GM19025 (cell line): ENCODE measurements at regions not wholly inside any gene's neighbourhood (a gene's known extent, or its start where the extent isn't known, plus 50 kb on each side); places are given as distances from the start of the nearest gene placed in this dataset.

Experiments
- ATAC-seq: cut with Tn5 transposase; IDR thresholded peaks from one replicate; pipeline ENCODE4 v1.9.1; 2021; ENCODE audit warnings: mild to moderate bottlenecking, low read depth, moderate library complexity; ENCODE audit not compliant: unreplicated experiment

DNA sequence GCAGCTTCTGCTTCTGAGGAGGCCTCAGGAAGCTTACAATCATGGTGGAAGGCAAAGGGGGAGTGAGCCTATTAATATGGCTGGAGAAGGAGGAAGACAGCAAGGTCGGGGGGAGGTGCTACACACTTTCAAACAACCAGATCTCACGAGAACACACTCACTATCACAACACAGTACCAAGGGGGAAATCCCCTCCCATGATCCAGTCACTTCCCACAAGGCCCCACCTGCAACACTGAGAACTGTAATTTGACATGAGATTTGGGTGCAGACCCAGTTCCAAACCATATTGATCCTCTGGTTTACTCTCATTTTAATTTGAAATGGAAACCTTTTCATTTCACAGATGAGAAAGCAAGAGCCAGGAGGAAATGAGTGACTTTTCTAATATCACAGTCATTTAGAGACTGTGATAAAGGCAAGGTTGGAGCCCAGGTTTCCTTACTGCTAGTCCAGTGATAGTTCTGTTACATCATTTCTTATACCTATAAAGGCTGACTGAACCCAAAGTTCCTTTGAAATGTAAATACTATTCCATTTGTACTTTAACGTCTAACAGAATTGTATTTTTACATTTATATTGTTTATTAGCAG is 105.8 kb upstream of the GAP43 start:
- no peak for ATAC-seq

DNA sequence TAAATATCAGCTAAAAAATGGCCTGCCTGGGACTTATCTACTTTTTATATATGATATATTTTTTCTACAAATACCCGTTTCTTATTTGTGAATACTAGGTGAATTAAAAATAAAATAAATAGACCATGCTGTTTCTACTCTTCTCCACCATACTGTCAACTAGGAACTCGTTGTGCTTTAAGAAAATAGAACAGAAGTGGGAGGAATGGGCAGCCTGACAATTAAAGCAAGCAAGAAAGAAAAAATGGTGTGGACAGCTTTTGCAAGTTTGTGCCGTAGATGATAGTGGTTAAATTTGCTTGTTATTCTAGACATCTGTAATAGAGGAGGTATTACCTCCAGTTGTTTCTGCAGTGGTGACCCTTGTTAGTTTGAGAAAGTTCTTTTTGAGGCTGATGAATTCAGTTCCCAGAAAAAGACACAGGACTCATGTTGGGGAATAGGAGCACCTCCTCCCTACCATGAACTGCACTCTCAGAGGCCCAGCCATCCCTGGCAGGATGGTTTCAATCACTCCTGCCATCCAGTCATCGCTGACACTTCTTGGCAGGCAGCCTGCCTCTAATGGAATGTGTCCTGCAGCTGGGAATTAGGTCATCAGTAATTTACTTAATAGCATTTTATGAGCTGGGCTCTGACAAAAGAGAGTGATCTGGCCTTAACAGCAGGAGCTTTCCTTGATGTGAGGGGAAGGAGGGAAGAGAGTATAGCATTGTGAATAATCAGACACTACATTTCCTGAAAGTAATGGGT is 105.0 kb upstream of the GAP43 start:
- ATAC-seq: no peak

DNA sequence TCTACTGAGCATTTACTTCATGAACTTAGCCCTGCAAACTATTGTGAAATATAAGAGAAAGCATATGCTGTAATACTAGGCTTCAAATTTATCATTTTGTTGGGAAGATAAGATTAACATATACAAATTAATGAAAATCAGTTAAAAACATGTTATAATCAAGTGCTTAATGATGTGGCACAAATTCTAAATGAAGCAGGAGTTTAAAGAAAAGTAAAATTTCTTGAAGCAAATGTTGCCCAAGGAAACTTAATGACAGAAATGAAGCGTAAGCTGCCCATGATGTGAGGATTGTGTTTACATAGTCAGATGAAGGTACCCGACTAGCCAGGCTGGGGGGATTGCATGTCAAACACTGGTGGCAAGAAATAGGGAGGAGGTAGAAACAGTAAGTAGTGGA is 103.1 kb upstream of the GAP43 start:
- no peak for ATAC-seq

DNA sequence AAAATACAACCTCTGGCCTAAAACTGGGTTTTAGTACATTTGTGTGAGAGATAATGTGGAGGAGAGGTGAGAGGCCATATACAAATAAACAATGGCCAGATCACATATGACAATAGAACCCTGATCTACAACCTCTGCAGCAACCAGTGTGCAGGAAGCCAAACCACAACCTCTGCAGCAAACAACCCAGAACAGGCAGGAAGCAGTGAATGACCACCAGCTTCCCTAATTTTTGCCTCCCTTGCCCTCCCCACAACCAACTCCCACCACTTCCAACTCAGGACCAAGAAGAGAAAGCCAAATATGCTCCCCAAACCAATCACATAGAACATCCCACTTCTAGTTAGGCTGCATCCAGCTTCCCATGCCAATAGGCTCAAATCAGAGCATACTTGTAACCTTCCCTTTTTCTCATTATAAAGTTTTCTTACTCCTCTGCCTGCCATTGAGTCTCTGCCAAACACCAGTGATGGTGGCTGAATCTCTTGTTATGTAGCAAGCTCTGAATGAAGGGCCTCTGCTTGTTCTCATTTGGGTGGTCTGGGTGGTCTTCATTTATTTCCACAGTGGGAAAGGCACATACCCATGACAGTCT is 102.6 kb upstream of the GAP43 start:
- ATAC-seq: no peak

- no peak for ATAC-seq
Measured at GRCh38 chr3:115523458-115523857, 99.9 kb upstream of the GAP43 start.

GRCh38 chr3:115524549-115524948 is 98.8 kb upstream of the GAP43 start:
- no peak for ATAC-seq

GRCh38 chr3:115525731-115526130 is 97.6 kb upstream of the GAP43 start:
- ATAC-seq: no peak

- no peak for ATAC-seq
Measured at GRCh38 chr3:115533218-115533617, 90.1 kb upstream of the GAP43 start.

DNA sequence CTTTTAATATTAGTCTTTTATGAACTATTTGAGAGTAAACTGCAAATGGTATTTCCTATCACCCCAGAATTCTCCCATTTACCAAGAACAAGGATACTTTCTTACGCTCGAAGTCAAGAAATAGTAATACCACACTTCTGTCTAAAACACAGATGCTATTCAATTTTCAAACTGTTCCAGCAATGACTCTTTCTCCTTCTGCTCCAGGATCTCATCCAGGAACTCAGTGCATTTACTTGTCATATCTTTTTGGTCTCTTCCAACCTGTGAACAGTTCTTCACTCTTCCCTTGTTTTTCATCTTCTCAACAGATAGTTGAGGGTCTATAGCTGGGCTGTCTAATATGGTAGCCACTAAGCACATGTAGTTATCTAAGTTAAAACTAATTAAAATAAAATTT is 87.1 kb upstream of the GAP43 start:
- ATAC-seq: no peak

DNA sequence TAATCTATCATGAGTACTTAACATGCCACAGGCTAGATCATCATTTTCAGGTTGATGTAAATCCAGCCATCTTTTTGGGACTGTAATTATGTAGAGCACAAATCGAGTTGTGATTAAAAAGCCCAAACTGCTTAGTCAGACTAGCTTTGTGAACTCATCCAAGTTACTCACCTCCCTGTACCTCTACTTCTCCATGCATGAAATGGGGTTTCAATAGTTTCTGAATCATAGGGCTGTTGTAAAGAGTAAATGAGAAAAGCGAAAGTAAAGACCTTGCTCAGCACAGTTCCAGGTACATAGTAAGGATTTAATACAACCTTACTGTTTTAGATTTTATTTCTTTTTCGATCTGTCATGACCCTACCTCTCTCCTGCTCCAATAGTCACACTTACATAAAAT is 85.6 kb upstream of the GAP43 start:
- ATAC-seq: no peak

DNA sequence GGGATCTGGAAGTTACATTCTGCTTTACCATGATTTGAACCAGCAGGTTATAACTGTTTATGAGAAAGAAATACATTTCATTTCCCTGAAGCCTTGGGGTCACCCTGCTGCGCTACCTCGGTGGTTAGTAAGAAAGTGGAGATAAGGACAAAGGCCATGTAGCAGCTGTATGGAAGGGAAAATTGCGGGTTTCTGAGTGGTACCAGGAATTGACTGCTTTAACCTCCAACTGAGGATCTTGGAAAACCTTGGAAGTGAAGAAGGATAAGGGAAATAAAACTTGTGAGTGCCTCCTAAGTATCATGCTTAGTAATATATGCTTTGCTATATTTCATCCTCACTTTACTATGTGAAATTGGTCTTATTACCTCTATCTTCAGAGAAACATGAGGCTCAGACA is 76.1 kb upstream of the GAP43 start:
- ATAC-seq: no peak

- no peak for ATAC-seq
Measured at GRCh38 chr3:115548611-115549010, 74.7 kb upstream of the GAP43 start.

DNA sequence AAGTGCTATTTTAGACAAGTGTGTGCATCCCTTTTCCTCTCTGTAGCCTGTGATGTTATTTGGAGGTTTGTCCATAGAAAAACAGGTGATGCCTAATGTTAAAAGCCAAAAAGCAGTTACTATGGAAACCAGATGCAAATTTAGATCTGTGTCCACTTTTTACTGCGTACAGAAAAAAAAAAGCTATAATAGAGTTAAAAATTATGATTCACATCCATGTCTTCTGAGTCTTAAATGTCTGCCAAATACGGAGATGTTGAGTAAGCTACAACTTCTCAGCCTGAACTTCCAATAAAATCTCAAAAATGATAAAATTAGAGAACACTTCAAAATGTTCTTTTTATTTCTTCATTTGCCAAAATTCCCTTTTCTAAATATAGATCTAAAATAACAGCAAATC is 74.2 kb upstream of the GAP43 start:
- ATAC-seq: no peak

GRCh38 chr3:115550285-115550761 is 73.0 kb upstream of the GAP43 start:
- no peak for ATAC-seq

GRCh38 chr3:115551016-115551415 is 72.3 kb upstream of the GAP43 start:
- ATAC-seq: no peak

DNA sequence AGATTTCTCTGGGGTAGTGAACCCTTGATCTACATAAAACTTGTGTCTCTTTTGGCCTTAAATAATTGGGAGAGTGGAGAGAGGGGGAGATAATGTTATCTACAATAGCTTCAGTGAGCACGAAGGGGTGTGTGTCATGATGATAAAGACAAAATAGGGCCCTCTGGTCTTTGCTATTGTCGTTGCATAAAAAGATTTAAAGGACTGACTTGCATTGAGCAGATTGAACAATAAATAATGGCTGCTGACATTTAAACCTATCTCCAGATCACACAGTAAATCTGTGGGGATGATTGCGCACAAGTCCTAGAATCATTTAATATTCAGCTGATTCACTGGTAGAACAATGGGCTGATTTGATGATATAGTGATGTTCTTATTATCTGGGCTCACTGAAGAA is 71.3 kb upstream of the GAP43 start:
- ATAC-seq: no peak

DNA sequence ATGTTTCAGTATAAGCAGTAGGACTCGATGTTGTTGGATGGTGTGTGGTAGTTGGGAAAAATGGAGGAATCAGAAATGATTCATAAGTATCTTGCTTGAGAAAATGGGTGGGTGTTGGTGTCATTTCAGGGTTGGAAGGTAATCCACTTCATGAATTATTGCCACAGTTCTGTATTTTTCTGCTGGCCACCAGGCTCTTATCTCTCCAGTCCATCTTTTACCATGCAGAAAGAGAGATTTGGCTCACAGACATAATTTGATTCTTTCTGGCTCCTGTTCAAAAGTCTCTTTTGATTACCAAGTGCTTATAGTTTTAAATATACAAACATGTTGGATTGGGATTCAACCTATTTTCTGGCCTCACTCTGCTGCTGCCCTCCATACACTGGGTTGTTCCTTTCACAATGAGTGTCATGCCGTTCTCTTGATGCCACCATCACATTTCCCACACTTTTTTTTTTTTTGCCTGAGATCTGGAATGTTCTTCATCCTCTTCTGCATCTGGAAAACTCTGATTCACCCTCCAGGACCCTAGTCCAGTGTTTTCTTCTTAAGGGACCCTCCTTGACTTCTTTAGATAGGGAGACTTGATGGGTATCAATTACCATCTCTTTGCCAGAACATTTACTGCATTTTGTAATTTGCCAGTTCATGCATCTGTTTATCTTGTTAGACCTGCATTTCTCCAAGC is 69.4 kb upstream of the GAP43 start:
- no peak for ATAC-seq

DNA sequence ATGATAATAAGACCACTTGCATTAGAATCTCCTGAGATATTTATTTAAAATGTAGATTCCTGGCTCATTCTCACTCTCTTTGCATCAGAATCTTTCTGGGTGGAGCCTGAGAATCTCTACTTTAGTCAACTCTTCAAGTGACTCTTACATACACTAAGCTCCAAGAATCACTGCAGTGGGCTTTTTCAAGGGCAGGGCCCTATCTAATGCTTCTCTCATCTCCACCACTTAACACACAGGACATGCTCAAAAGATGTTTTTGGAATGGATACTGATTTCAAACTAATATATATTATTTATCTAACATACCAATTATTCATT is 68.9 kb upstream of the GAP43 start:
- ATAC-seq: no peak

GRCh38 chr3:115562636-115563267 is 60.6 kb upstream of the GAP43 start:
- ATAC-seq: no peak

- no peak for ATAC-seq
Measured at GRCh38 chr3:115563984-115564383, 59.3 kb upstream of the GAP43 start.

- ATAC-seq: no peak
Measured at GRCh38 chr3:115571413-115571812, 51.9 kb upstream of the GAP43 start.
